Right lung (tissue), 2 donors: ENCODE measurements at regions not wholly inside any gene's neighbourhood (a gene's known extent, or its start where the extent isn't known, plus 50 kb on each side); places are given as distances from the start of the nearest gene placed in this dataset.
"Not testable (repeated sequence)": the region's sequence is repeated elsewhere in the genome, so short reads cannot be mapped to it uniquely, and the experiment has no call there.

ENCODE experiments used
- DNase-seq, 2 donors: peaks; one replicate each; pipeline ENCODE4 v3.0.0-alpha.2; 2013

DNA sequence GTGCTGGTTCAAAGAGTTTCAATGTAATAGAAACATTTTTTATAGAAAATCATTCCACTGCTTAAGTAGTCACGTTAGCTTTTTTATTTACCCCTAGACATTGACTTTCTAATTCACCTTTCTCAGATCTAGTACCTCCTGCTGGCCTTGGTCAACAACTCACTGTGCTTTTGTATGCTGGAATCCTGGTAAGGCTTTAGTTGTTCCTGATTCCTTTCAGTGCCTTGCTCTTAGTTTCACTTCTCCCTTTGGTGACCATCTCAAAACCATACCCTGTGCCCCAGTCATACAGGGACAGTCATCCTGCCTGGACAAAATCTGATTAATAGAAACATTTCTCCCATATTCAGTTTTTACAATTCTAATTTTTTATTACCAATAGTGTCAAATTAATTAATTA lies 130.2 kb downstream of the GPR37 start:
- DNase-seq: no peak

DNA sequence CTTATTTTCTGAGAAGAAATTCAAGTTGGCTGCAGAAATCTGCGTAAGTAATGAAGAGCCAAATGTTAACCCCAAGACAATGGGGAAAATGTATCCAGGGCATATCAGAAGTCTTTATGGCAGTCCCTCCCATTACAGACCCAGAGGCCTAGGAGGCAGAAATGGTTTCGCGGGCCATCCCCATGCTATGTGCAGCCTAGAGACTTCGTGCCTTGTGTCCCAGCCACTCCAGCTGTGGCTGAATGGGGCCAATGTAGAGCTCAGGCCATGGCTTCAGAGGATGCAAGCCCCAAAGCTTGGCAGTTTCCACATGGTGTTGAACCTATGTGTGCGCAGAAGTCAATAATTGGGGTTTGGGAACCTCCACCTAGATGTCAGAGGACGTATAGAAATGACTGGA lies 131.9 kb downstream of the GPR37 start:
- DNase-seq: no peak

DNA sequence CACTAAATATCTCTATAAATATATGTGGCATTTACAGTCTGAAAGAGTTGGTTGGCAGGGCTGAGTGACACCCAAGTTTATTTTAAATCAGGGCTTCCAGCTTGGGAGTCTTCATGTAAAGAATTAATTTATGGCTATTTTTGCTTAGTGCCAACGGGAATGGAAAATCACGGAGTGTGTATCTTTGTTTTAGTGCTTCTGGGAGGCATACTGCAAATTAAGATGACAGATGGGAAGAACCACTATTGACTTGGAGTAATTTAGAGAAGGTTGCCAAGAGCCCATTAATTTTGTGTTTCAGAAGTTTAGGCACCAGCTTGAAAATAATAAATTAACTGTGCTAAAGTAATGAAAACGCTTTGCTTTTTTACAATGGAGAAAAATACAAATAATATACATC lies 135.2 kb downstream of the GPR37 start:
- DNase-seq: no peak

DNA sequence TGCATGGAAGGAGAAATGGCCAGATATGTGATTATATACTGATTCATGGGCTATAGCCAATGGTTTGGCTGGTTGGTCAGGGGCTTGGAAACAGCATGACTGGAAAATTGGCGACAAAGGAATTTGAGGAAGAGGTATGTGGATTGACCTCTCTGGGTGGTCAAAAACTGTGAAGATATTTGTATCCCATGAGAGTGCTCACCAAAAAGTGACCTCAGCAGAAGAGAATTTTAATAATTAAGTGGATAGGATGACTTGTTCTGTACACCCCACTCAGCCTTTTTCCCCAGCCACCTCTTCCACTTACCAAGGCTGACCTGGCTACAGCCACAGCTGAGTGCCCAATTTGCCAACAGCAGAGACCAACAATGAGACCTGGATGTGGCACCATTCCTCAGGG lies 146.7 kb downstream of the GPR37 start:
- no peak for DNase-seq

DNA sequence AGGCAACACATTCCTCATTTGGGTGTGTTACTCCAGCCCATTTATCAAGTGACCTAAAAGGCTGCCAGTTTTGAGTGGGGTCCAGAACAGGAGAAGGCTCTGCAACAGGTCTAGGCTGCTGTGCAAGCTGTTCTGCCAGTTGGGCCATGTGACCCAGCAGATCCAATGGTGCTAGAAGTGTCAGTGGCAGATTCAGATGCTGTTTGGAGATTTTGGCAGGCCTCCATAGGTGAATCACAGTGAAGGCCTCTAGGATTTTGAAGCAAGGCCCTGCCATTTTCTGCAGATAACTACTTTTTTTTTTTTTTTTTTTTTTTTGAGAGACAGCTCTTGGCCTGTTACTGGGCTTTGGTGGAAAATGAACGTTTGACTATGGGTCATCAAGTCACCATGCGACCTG lies 147.5 kb downstream of the GPR37 start:
- DNase-seq: not testable (repeated sequence)

DNA sequence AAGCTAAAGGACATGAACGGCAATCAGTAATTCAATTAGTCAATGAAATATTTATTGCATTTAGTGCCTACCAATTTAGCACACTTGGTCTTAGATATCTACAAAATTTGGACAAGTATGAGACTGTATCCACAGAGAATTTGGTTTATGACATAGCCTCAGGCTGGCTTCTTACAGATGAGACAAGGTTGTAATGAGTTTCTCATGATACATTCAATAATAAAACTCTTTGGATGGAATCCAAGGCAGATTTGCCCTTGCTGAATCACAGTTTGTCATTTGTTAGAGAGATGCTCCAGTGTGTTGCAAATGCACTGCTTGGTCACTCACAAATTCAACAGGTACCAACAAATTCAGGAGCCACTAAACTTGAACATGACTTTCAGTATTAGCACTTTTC lies 162.5 kb downstream of the GPR37 start:
- no peak for DNase-seq

DNA sequence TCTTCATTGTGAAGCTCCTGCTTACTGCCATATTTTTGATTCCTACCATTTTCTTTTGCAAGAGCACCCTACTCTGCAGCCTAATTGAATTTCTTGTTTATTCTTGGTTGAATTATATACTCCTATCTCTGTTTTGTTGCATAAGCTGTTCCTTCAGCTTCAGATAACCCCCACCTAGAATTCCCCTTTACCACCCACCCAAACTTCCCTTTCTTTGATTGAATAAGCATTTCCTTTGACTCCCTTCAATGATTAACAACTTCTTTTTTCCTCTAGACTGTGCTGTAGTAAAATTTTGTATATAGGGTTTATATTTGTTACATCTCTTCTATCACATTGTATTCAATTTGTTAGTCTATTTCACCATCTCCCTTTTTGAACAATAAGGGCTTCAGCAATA lies 168.1 kb downstream of the GPR37 start:
- no peak for DNase-seq

DNA sequence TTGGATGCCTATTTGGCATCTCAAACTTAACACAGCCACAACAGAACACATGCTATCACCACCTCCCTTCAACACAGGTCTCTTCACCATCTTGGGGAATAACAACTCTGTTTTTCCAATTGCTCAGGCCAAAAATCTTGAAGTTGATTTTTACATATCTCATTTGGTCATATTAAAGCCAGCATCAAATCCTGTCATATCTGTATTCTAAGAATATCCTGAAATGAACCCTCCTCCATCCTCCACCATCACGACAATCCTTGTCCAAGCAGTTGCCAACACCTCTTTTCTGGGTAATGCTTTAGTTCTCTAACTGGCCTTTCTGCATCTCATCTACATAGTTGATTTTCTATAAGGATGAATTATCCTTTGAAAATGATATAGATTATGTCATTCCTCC lies 168.7 kb downstream of the GPR37 start:
- no peak for DNase-seq

DNA sequence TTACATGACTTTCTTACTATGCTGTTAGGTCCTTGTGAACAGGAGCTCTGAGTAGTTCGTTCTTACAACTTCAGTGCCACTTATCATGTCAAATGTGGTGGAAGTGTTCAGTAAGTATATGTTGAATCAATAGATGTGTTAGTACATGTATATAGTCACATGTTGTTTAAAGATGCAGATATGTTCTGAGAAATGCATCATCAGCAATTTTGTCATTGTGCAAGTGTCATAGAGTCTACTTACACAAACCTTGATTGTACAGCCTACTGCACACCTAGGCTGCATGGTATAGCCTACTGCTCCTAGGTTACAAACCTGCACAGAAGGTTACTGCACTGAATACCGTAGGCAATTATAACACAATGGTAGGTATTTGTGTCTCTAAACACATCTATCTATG lies 174.8 kb downstream of the GPR37 start:
- no peak for DNase-seq

DNA sequence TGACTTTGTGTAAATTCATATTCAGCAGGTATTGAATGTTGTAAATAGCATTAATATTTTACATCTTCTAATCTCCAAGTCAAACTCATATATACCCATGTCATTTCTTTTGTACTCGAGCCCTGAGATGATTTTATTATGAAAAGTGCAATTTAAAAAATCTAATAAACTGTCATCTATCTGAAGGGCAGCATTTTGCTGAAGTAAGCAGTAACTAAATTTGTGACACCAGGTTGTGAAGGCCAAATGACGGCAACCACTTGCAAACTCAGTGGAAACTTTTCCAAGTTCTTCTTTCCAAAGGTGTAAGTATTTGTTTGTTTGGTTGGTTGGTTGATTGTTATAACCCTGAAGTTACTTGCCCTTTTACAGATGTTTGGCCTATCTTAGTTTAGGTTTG lies 188.3 kb downstream of the GPR37 start:
- DNase-seq: no peak

DNA sequence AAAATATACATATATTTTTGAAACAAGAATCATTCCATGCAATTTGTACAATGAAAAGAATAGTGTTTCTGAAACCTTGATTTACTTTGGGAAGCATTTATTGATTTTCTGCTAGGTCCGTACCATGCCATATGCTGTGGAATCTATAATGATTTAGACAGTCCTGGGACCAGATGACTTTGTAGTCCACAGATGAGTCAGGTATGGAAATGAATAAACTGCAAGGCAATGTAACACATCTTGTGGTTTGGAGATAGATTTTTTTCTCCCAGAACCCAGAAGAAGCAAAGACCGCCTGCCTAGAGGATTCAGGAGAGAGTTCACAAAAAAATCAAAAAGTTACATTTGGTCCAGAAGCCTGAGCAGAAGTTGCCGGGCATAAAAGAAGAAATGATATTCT lies 190.4 kb downstream of the GPR37 start:
- no peak for DNase-seq

DNA sequence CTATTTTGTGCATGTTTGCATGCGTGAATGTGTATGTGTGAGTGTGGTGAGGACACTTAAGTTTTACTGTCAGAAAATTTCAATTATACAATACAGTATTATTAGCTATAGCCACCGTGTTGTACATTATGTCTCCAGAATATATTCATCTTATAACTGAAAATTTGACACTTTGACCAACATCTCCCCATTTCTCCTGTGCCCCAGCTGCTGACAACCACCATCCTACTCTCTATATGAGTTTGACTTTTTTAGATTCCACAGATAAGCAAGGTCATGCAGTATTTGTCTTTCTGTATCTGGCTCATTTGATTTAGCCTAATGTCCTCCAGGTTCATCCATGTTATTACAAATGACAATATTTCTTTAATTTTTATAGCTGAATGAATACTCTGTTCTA lies 195.0 kb downstream of the GPR37 start:
- DNase-seq: no peak

DNA sequence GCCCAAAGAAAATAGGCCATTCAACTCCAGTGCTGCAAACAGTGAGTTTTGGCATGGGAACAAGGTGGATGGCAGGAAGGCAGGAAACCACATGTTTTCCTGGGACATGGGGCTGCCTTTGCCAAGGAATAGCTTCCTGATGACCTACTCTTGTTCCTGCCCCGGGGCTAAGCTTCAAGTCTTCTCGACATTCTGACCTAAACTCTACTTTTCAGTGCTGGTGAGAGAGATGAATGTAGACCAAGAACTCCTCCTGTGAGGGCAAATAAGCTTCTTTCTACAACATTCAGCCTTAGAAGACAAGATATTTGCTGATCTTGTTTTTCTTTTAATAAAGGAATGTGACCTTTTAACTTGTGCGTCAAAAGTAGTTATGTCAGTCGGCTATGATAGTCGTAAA lies 199.0 kb downstream of the GPR37 start:
- DNase-seq: no peak

DNA sequence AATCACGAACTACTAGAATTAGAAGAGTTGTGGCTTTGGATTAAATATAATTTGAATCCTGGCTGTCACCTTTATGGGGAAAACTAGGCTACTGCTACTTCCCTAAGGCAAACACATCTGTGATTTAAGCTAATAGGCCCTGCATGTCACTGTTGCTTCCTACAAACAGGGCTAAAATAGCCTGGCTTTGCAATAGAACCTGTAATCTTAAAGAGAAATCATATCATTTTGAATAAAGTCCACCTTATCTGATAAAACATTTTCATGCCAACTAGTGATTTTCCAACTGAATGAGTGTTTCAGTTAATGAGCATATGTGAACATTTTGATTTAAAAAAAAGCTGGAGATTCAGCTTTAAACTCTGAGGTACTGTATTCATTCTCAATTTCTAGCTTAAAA lies 208.0 kb downstream of the GPR37 start:
- DNase-seq: no peak

DNA sequence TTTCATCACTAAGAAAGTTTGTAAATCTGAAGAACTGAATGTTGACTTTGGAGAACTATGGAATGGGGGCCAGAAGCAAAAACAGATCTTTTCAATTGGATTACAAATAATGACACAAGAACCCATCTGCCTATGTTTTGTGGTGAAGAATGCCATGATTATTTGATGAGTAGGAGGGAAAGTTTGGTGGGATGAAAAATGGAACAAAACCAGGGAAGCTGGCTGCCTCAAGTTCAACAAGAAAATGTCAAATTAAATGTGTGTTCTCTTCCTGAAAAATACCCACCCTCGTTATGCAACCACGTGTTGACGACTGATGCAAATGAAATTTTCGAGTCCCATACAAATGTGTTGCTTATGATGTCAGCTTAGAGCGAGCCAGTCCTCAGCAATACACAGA lies 208.5 kb downstream of the GPR37 start:
- no peak for DNase-seq

DNA sequence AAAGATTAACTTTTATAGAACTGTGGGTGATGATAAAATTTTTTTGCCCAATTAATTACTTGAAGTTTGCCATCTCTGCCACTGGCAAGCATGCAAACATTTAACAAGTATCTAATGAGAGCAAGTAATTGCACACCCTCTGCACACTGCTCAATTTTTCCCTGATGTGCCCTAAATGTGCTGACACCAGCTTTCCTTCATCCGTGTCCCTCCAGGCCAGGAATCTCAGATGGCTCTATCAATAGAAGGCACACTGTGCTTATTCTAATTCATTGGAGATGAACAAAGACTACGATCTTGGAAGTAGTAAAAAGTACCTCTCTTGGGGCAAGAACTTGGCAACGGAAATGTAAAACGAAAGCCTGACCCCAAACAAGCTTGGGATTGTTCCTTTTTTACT lies 212.1 kb downstream of the GPR37 start:
- no peak for DNase-seq

DNA sequence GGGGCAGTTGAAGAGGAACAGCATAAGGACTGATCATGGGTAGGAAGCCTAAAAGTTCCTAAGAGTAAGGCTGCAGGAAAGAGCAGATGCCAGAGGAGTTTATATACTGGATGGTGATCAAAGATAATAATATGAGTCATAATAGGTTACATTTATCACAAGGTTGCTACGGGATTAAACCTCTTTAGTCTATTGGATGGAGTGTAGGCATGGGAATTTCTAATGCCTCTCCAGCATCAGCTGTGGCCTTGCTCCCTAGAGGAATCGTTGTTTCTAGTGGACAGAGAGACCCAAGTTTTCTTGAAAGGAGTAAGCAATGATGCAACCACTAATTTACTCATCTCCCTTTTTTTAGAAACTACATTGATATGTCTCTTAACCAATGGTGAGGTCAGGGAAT lies 213.4 kb downstream of the GPR37 start:
- DNase-seq: no peak

DNA sequence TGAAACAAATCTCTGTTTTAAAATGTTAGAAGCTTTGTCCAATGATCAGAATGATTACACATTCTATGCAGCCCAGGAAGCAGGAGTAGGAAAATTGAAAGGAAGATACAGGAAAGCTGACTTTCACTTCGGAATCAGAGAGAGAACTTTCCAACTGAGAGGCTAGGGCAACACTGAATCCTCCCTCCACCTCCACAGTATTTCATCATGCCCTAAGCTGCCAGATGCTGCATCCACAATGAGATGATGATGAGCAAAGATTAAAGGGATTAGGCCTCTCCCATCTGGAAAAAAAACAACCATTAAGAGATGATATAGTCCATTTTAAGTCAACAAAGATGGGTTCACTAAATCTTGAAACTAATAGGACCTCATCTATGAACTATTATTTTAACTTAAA lies 215.6 kb downstream of the GPR37 start:
- DNase-seq: no peak

DNA sequence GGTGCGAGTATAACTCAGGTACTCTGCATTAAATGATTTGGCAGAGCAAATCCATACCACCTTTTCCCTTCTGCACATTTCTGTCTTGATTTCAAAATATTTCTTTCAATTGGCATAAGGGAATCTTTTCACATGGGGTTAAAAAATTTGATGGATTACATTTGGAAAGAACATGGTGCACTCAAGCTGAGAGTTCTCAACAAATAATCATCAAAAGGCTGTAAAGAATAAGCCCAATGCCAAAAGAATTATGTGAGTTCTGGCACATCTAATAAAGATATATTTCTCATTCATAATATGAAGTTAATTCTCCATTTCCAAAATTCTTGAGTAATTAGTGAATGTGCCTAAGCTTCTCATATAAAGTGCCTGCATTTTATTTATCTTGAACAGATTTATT lies 223.1 kb downstream of the GPR37 start:
- peak; percentile 59 to 60 for DNase-seq

DNA sequence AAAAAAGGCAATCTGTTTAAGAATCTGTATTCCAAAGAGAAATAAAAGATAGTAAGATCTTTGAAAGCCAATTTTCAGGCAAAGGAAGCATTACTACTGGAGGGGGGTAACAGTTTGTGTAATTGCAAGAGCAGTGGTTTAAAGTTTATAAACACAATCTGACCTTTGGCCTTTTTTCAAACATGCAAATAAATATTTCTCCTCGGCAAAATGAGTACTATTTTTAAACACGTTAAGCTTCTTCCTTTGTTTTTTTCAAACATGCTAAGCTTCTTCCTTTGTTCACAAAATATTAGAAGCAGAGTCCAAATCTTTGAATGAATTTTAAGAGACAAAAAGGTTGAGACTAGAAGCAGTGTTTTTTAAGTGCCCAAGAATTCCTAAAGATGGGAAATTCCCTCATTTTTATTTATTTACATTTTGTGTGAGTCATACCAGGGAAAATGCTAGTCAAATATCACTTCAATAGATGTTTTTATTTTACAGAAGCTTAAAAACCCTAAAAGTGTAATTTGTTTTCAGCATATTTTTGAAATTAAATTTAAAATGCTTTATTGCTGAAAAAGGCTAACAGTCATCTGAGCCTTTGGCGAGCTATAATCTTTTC lies 229.3 kb downstream of the GPR37 start:
- peak in 1 of 2 donors; percentile 23 for DNase-seq

DNA sequence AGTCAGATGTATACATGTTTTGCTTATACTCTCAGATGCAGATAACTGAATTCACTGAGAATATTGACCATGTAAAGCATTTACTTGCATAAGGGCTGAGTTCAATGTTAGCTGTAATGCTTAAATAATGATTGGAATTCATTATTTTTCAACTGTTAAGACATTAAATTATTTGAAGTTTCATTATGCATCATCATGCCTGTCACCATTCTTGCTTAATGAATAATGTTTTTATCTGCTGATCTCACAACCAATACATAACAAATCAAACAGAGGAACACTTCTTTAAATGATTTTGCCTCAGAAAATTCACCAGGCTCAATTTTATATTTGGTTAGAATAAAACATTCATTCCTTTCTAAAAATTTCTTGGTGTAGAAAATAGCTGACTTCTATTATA lies 233.4 kb downstream of the GPR37 start:
- DNase-seq: no peak

DNA sequence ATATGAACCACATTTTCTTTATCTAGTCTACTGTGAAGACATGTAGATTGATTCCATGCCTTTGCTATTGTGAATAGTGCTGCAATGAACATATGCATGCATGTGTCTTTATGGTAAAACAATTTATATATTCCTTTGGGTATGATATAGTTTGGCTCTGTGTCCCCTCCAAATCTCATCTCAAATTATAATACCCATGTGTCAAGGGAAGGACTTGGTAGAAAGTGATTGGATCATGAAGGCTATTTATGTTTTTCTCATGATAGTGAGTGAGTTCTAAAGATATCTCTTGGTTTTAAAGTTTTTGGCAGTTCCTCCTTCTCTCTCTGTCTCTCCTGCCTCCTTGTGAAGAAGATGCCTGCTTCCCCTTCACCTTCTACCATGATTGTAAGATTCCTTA lies 248.7 kb downstream of the GPR37 start:
- DNase-seq: no peak

DNA sequence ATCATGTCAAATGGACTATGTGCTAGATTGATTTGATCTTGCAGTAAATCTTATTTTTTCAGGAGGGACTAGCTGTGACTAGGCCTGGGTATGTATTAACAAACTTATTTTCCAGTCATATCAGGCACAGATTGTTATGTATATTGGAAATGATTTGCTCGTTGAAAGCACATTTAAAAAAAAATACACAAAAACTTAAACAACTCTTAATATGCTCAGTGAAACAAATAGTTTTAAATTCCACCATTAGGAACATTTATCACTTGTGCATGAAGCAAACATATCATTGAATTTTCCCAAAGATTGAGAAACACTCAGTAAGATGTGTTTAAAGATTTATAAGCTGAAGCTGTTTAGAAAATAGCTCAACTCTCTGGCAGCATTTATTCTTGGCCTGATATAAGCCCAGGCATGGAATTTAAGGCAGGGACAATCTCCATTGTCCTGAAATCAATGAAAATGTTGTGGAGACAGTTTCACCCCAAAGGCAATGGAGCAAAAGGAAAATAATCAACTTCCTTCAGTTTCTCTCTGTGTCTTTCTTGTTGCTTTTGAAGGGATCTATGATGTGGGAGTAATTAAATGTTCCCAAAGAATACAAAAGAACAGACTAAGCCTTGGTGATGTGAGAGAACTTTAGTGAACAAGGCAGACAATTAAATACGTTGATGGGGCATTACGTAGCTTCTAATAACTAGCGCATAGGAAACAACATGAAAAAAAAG lies 250.3 kb downstream of the GPR37 start:
- DNase-seq: peak; percentile 71 to 75

DNA sequence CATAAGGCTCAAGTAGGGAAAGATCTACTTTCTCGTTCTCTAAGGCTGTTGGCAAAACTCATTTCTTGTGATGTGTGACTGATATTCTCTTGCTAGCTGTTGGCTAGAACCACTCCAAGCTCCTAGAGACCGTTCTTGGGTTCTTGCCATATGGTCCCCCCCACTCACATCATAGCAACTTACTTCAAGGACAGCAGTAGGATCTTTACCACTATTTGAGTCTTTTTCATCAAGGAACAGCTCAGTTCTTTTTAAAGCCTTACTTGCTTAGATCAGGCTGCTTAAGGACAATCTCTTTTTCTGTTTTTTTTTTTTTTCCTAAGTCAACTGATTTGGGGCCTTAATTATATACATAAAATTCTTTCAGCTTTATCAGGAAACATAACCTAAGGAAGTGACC lies 251.1 kb downstream of the GPR37 start:
- peak; percentile 40 to 61 for DNase-seq
